ENCODE measurements at regions not wholly inside any gene's neighbourhood (a gene's known extent, or its start where the extent isn't known, plus 50 kb on each side); places are given as distances from the start of the nearest gene placed in this dataset.

DNA sequence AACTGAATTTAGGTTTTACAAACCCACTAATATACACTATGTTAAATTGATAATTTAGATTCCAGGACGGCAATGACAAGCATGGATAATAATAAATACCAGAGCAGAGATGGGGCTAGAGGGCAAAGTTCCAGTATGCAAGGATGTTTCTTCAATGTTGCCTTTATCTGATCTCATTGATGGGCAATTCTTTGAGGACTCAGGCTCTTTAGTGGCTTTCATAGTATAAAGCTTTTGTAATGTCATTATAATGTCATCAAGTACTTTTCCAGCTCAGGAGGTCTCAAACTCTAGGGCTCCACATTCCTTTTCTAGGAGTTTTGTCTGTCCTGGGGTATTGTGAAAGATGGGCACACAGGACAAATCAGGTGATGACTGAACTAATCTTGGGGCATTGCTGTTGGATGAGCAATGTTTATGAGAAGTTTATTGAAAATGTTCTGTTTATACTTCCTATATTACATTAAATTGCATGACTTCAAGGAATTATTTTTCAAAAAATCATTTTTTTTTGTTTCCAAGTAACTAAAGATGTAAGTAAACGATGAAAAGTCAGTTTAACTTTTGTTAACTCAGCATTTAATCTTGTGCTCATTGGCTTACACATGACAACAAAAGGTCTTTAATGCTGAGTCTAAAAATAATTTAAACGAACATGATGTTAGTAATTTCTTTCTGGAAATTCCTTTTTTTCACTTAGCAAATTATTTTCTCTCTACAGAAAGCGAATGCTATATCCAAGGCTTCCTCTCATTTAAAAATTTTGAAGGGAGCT is 116.4 kb downstream of the OXSM start:
- intact Hi-C loops (cut with micrococcal nuclease; ENCODE audit: unreplicated experiment): no loop called here
- Mint-ChIP-seq H3K36me3 (ENCODE audit: insufficient read depth, unreplicated experiment) (no peaks in the 10 kb centered on the region), H3K4me1 (ENCODE audit: low read depth, unreplicated experiment) (no peaks in the 10 kb centered on the region), H3K27ac (ENCODE audit: unreplicated experiment) (no peak overlapping the region), H3K9me3 (ENCODE audit: unreplicated experiment) (no peaks in the 10 kb centered on the region), H3K27me3 (ENCODE audit: insufficient read depth, unreplicated experiment) (peaks cover 15% of the 10 kb centered on the region), H3K4me3 (ENCODE audit: unreplicated experiment) (no peak overlapping the region)
- DNase-seq: no peak
- CTCF ChIA-PET: no interaction called here
- H3K4me3 ChIP-seq (ENCODE audit: low read depth, low read length): no peak overlapping the region
- H3K9me3 ChIP-seq: no peaks in the 10 kb centered on the region
- no peaks in the 10 kb centered on the region for H3K27me3 ChIP-seq (replicated peaks; ENCODE audit: control insufficient read depth, insufficient read depth, low read length)
- BruUV-seq (replicated peaks): no TSS peak
- H3K4me1 ChIP-seq: no peaks in the 10 kb centered on the region
- no peaks in the 10 kb centered on the region for H3K36me3 ChIP-seq (ENCODE audit: control insufficient read depth, insufficient read depth, low read length)
- TF ChIP-seq, protein P1, sequence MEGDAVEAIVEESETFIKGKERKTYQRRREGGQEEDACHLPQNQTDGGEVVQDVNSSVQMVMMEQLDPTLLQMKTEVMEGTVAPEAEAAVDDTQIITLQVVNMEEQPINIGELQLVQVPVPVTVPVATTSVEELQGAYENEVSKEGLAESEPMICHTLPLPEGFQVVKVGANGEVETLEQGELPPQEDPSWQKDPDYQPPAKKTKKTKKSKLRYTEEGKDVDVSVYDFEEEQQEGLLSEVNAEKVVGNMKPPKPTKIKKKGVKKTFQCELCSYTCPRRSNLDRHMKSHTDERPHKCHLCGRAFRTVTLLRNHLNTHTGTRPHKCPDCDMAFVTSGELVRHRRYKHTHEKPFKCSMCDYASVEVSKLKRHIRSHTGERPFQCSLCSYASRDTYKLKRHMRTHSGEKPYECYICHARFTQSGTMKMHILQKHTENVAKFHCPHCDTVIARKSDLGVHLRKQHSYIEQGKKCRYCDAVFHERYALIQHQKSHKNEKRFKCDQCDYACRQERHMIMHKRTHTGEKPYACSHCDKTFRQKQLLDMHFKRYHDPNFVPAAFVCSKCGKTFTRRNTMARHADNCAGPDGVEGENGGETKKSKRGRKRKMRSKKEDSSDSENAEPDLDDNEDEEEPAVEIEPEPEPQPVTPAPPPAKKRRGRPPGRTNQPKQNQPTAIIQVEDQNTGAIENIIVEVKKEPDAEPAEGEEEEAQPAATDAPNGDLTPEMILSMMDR (IDR thresholded peaks at IDR 0.05; ENCODE audit: insufficient read depth in 1 of 2, low read depth in 1 of 2, low read length in 1 of 2, severe bottlenecking in 1 of 2, unreplicated experiment in 1 of 2): no peak
- POLR2A ChIA-PET: no interaction called here

GRCh38 chr3:25907081-25907480 is 117.2 kb downstream of the OXSM start:
- H3K36me3 Mint-ChIP-seq (ENCODE audit: insufficient read depth, unreplicated experiment): no peaks in the 10 kb centered on the region
- Histone ChIP-seq H3K36me3 (ENCODE audit: control insufficient read depth, insufficient read depth, low read length) (no peaks in the 10 kb centered on the region), H3K27me3 (replicated peaks; ENCODE audit: control insufficient read depth, insufficient read depth, low read length) (no peaks in the 10 kb centered on the region), H3K4me1 (no peaks in the 10 kb centered on the region), H3K4me3 (ENCODE audit: low read depth, low read length) (no peak overlapping the region), H3K9me3 (no peaks in the 10 kb centered on the region)
- H3K4me3 Mint-ChIP-seq (ENCODE audit: unreplicated experiment): no peak overlapping the region
- ChIA-PET CTCF (no interaction called here), POLR2A (no interaction called here)
- TF ChIP-seq, protein P1 (IDR thresholded peaks at IDR 0.05; ENCODE audit: insufficient read depth in 1 of 2, low read depth in 1 of 2, low read length in 1 of 2, severe bottlenecking in 1 of 2, unreplicated experiment in 1 of 2): no peak
- BruUV-seq (replicated peaks): no TSS peak
- H3K9me3 Mint-ChIP-seq (ENCODE audit: unreplicated experiment): no peaks in the 10 kb centered on the region
- no peak for DNase-seq
- H3K27ac Mint-ChIP-seq (ENCODE audit: unreplicated experiment): no peak overlapping the region
- peaks cover 15% of the 10 kb centered on the region for H3K27me3 Mint-ChIP-seq (ENCODE audit: insufficient read depth, unreplicated experiment)
- no peaks in the 10 kb centered on the region for H3K4me1 Mint-ChIP-seq (ENCODE audit: low read depth, unreplicated experiment)
- intact Hi-C loops (cut with micrococcal nuclease; ENCODE audit: unreplicated experiment): no loop called here

GRCh38 chr3:25910105-25910504 is 120.2 kb downstream of the OXSM start:
- H3K36me3 ChIP-seq (ENCODE audit: control insufficient read depth, insufficient read depth, low read length): no peaks in the 10 kb centered on the region
- Mint-ChIP-seq H3K27ac (ENCODE audit: unreplicated experiment) (no peak overlapping the region), H3K4me1 (ENCODE audit: low read depth, unreplicated experiment) (no peaks in the 10 kb centered on the region), H3K9me3 (ENCODE audit: unreplicated experiment) (no peaks in the 10 kb centered on the region), H3K4me3 (ENCODE audit: unreplicated experiment) (no peak overlapping the region), H3K36me3 (ENCODE audit: insufficient read depth, unreplicated experiment) (no peaks in the 10 kb centered on the region), H3K27me3 (ENCODE audit: insufficient read depth, unreplicated experiment) (peaks cover 9% of the 10 kb centered on the region)
- no peak for DNase-seq
- POLR2A ChIA-PET: no interaction called here
- intact Hi-C loops (cut with micrococcal nuclease; ENCODE audit: unreplicated experiment): no loop called here
- TF ChIP-seq, protein P1 (IDR thresholded peaks at IDR 0.05; ENCODE audit: insufficient read depth in 1 of 2, low read depth in 1 of 2, low read length in 1 of 2, severe bottlenecking in 1 of 2, unreplicated experiment in 1 of 2): no peak
- no TSS peak for BruUV-seq (replicated peaks)
- no peaks in the 10 kb centered on the region for H3K9me3 ChIP-seq
- CTCF ChIA-PET: no interaction called here
- H3K27me3 ChIP-seq (replicated peaks; ENCODE audit: control insufficient read depth, insufficient read depth, low read length): no peaks in the 10 kb centered on the region
- no peak overlapping the region for H3K4me3 ChIP-seq (ENCODE audit: low read depth, low read length)
- no peaks in the 10 kb centered on the region for H3K4me1 ChIP-seq

Data from Caco-2 (cell line).